Activated CD8-positive, alpha-beta memory T cell treated with anti-CD3 and anti-CD28 coated beads, Interleukin-2, amount 50 U/mL, for 48 hours (primary cell): ENCODE measurements at regions not wholly inside any gene's neighbourhood (a gene's known extent, or its start where the extent isn't known, plus 50 kb on each side); places are given as distances from the start of the nearest gene placed in this dataset.

Experiments
- DNase-seq: peaks from one replicate; pipeline ENCODE4 v3.0.0-alpha.2; 2020

GRCh38 chr6:29999416-29999815 is 57.1 kb downstream of the HLA-A start:
- no peak for DNase-seq

GRCh38 chr6:30000156-30000791 is 57.9 kb downstream of the HLA-A start:
- DNase-seq: no peak

- no peak for DNase-seq
These were observed 58.2 kb upstream of the POLR1H start for GRCh38 chr6:30002871-30003270.

GRCh38 chr6:30005482-30005881 is 55.6 kb upstream of the POLR1H start:
- no peak for DNase-seq

- peak; percentile 60 for DNase-seq
These were observed 54.6 kb upstream of the POLR1H start for GRCh38 chr6:30006170-30007131.

- peak; percentile 62 for DNase-seq
These were observed 53.8 kb upstream of the POLR1H start for GRCh38 chr6:30007132-30007764.

GRCh38 chr6:30009113-30009512 is 52.0 kb upstream of the POLR1H start:
- no peak for DNase-seq
